Activated CD8-positive, alpha-beta T cell treated with anti-CD3 and anti-CD28 coated beads, Interleukin-2, amount 10 ng/mL, durations not matched to agents 7 days and 5 days (primary cell): ENCODE measurements at regions not wholly inside any gene's neighbourhood (a gene's known extent, or its start where the extent isn't known, plus 50 kb on each side); places are given as distances from the start of the nearest gene placed in this dataset.

Experiments used
- ATAC-seq: fragments of 150-1000 bp; cut with Tn5 transposase; one replicate; pipeline ENCODE4 v1.10.0; 2021; ENCODE audit warnings: moderate library complexity
- CTCF ChIA-PET: fragments of 350-600 bp; sonication (Branson Sonifier 250); formaldehyde crosslinking; loops from one replicate; lab custom pipeline; 2021; ENCODE audit warnings: antibody characterized with exemption; lab: Charles Lee
- POLR2A ChIA-PET: fragments of 350-600 bp; sonication (Branson Sonifier 250); formaldehyde crosslinking; loops from one replicate; lab custom pipeline; 2021; ENCODE audit warnings: antibody characterized with exemption; lab: Charles Lee
- DNase-seq: peaks from one replicate; pipeline ENCODE4 v3.0.0-alpha.2; 2020
- H3K27ac Mint-ChIP-seq: one replicate; pipeline ENCODE4 v1.8.0; 2021; ENCODE audit warnings: mild to moderate bottlenecking, mixed read lengths
- H3K27me3 Mint-ChIP-seq: one replicate; pipeline ENCODE4 v1.8.0; 2021; ENCODE audit warnings: low read depth, mixed read lengths
- H3K36me3 Mint-ChIP-seq: one replicate; pipeline ENCODE4 v1.8.0; 2021; ENCODE audit warnings: low read depth, mixed read lengths
- H3K4me1 Mint-ChIP-seq: one replicate; pipeline ENCODE4 v1.8.0; 2021; ENCODE audit warnings: low read depth, mixed read lengths
- H3K4me3 Mint-ChIP-seq: one replicate; pipeline ENCODE4 v1.8.0; 2021; ENCODE audit warnings: mild to moderate bottlenecking, mixed read lengths
- H3K9me3 Mint-ChIP-seq: one replicate; pipeline ENCODE4 v1.8.0; 2022; ENCODE audit warnings: mixed read lengths; ENCODE audit not compliant: insufficient read depth

DNA sequence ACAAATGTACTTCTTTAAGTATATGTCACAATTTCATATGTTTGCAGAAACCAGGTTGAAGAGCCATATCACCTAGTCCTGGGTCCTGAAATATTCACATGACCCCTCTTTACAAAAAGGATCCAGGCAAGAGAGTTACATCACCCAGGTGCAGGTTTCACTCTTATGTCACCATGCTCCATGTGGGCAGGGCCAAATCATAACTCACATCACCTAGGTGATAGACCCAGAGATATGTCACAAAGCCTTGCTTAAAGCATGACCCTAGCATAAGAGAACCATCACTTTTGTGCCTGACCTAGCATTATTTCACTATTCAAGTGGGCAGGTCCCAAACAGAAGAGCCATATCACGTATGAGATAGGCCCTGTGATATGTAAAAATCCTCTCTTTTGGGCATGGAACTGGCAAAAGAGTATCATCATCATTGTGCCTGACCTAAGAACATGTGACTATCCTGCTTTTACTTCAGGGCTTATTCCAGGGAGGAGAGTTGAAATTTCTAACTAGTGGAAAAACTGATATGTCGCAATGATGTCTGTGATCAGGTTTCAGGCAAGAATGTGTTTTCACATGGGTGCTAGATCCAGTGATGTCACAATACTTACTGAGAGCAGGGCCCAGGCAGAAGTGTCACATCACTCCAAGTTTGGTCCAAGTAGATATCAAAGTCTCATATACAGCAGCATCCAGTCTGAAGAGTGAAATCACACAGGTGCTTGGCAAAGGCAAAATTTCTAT lies 909.9 kb upstream of the AMELY start:
- Mint-ChIP-seq H3K27ac (no peak overlapping the region), H3K4me3 (no peak overlapping the region), H3K36me3 (no peaks in the 10 kb centered on the region), H3K9me3 (no peaks in the 10 kb centered on the region), H3K4me1 (no peaks in the 10 kb centered on the region), H3K27me3 (no peaks in the 10 kb centered on the region)
- DNase-seq (no peak), ATAC-seq (no peak)
- POLR2A ChIA-PET, result no interaction called here
- CTCF ChIA-PET, result no interaction called here

DNA sequence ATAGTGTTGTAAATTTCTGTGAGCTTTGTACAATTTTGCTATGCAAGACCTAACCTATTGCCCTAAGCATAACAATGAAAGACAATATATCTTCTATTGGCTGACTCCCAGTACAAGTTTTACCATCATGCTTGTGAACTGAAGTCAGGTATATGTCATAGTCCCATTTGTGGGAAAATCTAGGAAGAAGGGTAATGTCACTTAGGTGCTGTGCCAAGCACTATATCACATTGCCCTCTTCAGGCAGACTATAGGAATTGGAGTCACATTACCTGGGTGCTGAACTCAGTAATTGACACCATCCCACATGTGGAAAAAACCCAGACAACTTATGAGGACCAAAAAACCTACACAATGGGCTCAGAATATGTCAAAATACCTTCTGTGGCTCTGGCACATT lies 907.4 kb upstream of the AMELY start:
- H3K27me3 Mint-ChIP-seq, result no peaks in the 10 kb centered on the region
- ATAC-seq (no peak), DNase-seq (no peak)
- H3K36me3 Mint-ChIP-seq, result no peaks in the 10 kb centered on the region
- no peaks in the 10 kb centered on the region for H3K4me1 Mint-ChIP-seq
- H3K9me3 Mint-ChIP-seq, result no peaks in the 10 kb centered on the region
- no peak overlapping the region for H3K27ac Mint-ChIP-seq
- POLR2A ChIA-PET, result no interaction called here
- CTCF ChIA-PET, result no interaction called here
- no peak overlapping the region for H3K4me3 Mint-ChIP-seq

DNA sequence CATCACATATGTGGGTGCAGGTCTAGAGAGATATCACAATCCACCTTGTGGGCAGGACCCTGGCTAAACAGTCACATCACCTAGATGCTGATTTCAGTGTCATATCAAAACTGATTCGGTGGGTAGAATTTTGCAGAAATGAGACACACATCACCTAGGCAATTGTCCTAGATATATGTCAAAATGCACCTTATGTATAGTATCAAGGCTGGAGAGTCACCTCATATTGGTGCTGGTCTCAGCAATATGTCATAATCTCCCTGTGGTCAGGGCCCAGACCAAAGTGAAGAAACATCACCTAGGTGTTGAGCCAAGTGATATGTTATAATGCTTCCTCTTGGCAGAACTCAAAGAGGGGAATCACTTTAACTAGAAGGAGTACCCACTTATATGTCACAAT lies 905.0 kb upstream of the AMELY start:
- H3K36me3 Mint-ChIP-seq, result no peaks in the 10 kb centered on the region
- DNase-seq (no peak), ATAC-seq (no peak)

DNA sequence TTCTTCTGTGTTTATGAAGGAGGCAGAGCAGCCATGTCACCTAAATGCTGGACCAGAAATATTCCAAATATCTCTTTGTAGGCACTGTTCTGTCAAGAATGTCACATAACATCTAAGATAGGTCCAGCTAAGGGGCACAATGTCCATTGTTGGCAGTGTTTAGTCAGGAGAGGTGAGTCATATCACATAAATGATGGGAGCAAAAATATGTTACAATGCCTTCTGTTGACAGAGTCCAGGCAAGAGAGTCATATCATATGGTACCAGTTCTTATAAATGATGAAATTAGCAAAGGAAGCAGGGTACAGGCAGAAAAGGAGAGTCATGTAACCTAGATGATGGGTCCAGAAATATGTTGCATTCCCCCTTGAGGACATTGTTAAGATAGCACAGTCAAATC lies 904.4 kb upstream of the AMELY start:
- Mint-ChIP-seq H3K36me3 (no peaks in the 10 kb centered on the region), H3K27ac (no peak overlapping the region), H3K4me3 (no peak overlapping the region), H3K27me3 (no peaks in the 10 kb centered on the region), H3K4me1 (no peaks in the 10 kb centered on the region), H3K9me3 (no peaks in the 10 kb centered on the region)
- POLR2A ChIA-PET, result no interaction called here
- CTCF ChIA-PET, result no interaction called here
- DNase-seq, result no peak
- no peak for ATAC-seq

More for the DNA sequence above, 905.0 kb upstream of the AMELY start:
- Mint-ChIP-seq H3K9me3 (no peaks in the 10 kb centered on the region), H3K27me3 (no peaks in the 10 kb centered on the region), H3K4me1 (no peaks in the 10 kb centered on the region), H3K4me3 (no peak overlapping the region), H3K27ac (no peak overlapping the region)
- CTCF ChIA-PET, result no interaction called here
- POLR2A ChIA-PET, result no interaction called here

DNA sequence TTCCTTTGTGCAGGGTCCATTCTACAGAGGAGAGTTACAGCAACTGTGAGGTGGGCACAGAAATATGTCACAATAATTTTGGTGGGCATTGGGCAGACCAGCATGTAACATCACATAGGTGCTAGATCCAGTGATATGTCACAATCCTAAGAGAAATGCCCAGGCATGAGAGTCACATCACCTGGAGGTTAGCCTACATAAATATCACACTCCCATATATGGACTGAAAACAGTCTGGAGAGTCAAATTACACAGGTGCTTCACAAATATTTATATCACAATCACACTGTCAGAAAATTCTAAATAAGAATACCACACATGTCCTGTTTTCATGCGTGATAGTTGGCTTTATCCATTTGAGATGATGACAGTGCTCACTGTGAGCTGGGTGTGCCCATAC lies 903.7 kb upstream of the AMELY start:
- ATAC-seq (no peak), DNase-seq (no peak)
- ChIA-PET POLR2A (no interaction called here), CTCF (no interaction called here)
- Mint-ChIP-seq H3K4me3 (no peak overlapping the region), H3K27ac (no peak overlapping the region), H3K4me1 (no peaks in the 10 kb centered on the region), H3K36me3 (no peaks in the 10 kb centered on the region), H3K27me3 (no peaks in the 10 kb centered on the region), H3K9me3 (no peaks in the 10 kb centered on the region)

DNA sequence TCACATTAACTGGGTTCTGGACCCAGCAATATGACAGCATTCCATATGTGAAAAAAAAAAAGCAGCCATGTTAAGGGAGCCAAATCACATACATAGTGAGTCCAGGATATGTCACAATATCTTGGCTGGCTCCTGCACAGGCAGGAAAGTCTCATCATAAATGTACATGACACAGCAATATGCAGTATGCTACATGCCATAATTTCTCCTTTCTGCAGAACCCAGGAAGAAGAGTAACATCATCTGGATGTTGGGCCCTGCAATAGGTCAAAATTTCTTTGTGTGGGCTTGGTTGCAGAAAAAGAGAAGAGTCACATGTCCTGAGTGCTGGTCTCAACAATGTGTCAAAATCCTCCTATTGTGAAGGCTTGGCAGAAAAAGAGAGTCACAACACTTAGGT lies 902.8 kb upstream of the AMELY start:
- POLR2A ChIA-PET, result no interaction called here
- H3K4me3 Mint-ChIP-seq, result no peak overlapping the region
- H3K27ac Mint-ChIP-seq, result no peak overlapping the region
- CTCF ChIA-PET, result no interaction called here
- ATAC-seq, result no peak
- DNase-seq, result no peak
- H3K9me3 Mint-ChIP-seq, result no peaks in the 10 kb centered on the region
- H3K36me3 Mint-ChIP-seq, result no peaks in the 10 kb centered on the region
- H3K4me1 Mint-ChIP-seq, result no peaks in the 10 kb centered on the region
- no peaks in the 10 kb centered on the region for H3K27me3 Mint-ChIP-seq

DNA sequence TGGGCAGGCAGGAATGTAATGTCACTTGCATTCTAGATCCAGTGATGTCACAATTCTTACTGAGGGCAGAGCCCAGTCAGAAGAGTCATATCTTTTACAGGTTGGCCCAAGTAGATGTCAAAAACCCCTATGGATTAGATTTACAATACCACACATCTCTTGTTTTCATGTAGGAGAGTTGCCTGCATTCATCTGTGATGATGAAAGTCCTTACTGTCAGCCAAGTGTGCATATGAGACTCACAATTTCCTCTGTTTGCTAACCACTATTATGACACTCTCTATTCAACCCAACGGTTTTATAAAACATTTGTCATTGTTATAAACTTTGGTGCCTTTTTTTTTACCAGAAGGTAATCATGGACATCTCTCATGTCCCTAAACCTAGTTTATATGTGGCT lies 898.8 kb upstream of the AMELY start:
- Mint-ChIP-seq H3K27ac (no peak overlapping the region), H3K27me3 (no peaks in the 10 kb centered on the region), H3K4me3 (no peak overlapping the region), H3K9me3 (no peaks in the 10 kb centered on the region), H3K4me1 (no peaks in the 10 kb centered on the region), H3K36me3 (no peaks in the 10 kb centered on the region)
- ATAC-seq (no peak), DNase-seq (no peak)
- CTCF ChIA-PET, result no interaction called here
- POLR2A ChIA-PET, result no interaction called here

DNA sequence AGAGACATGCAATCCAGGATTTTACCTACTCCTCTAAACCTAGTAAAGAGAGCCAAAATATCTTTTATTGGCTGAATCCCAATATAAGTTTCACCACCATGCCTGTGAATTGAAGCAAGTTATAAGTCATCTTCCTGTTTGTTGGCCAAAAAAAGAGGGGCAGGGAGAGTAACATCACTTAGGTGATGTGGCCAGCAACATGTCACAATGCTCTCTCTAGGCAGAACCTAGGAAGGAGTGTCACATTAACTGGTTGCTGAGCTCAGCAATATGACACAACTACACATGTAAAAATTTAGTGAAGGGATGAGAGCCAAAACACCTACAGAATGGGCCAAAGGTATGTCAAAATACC lies 895.9 kb upstream of the AMELY start:
- Mint-ChIP-seq H3K9me3 (no peaks in the 10 kb centered on the region), H3K27me3 (no peaks in the 10 kb centered on the region), H3K36me3 (no peaks in the 10 kb centered on the region), H3K4me1 (no peaks in the 10 kb centered on the region), H3K4me3 (no peak overlapping the region), H3K27ac (no peak overlapping the region)
- ChIA-PET CTCF (no interaction called here), POLR2A (no interaction called here)
- no peak for DNase-seq
- ATAC-seq, result no peak

DNA sequence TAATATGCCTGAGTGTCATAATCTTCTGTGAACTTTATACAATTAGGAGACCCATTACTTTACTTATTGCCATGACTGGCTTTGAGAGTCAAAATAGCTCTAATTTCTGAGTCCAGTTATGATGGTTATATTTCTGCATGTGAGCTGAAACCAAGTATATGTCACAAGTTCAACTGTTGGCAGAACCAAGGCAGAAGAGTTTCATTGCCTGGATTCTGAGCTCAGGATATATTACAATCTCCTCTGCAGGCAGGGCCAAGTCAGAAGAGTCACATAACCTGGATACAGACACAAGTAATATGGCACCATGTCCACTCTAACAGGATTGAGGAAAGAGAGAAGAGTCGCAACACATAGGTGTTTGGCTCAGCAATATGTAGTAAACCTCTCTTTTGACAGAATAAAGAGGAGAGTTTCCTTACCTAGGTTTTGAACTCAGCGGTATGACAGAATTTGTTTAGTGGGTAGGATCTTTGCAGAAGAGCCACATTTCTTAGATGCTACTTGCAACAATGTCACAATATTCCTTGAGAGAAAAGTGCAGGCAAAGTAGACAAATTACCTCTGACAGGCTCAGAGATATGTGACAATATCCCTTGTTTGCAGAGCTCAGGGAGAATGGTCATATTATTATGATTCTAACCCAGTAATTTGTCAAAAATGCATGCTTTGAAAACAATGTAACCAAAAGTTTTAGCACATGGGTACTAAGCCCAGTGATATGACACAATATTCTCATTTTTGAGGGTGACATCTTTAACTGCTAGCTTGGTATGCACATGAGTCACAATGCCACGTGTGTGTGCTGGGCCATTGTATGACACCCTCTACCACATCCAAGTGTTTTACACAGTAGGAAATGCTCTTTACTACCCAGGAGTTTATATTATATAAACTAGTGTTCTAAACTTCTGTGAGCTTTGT lies 895.3 kb upstream of the AMELY start:
- DNase-seq (no peak), ATAC-seq (no peak)
- H3K36me3 Mint-ChIP-seq, result no peaks in the 10 kb centered on the region
- H3K4me1 Mint-ChIP-seq, result no peaks in the 10 kb centered on the region
- CTCF ChIA-PET, result no interaction called here
- POLR2A ChIA-PET, result no interaction called here
- H3K27me3 Mint-ChIP-seq, result no peaks in the 10 kb centered on the region
- no peak overlapping the region for H3K4me3 Mint-ChIP-seq
- no peak overlapping the region for H3K27ac Mint-ChIP-seq
- H3K9me3 Mint-ChIP-seq, result no peaks in the 10 kb centered on the region

DNA sequence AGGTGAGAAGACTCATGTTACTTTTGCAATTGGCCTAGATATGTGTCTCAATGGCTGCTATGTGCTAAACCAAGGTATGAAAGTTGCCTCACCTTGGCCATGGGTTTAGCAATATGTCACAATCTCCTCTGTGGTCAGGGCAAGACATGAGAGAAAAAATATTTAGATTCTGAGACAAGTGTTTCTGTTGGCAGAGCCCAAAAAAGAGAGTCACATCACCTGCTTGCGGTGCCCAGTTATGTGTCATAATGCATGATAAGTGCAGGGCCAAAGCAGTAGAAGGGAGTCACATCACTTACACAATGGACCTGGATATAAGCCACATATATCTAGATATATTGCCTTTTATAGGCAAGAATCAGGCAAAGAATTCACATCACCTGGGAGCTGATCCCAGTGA lies 894.1 kb upstream of the AMELY start:
- H3K9me3 Mint-ChIP-seq, result no peaks in the 10 kb centered on the region
- H3K27me3 Mint-ChIP-seq, result no peaks in the 10 kb centered on the region
- ChIA-PET CTCF (no interaction called here), POLR2A (no interaction called here)
- no peaks in the 10 kb centered on the region for H3K36me3 Mint-ChIP-seq
- no peak for ATAC-seq
- no peaks in the 10 kb centered on the region for H3K4me1 Mint-ChIP-seq
- no peak overlapping the region for H3K4me3 Mint-ChIP-seq
- no peak overlapping the region for H3K27ac Mint-ChIP-seq
- no peak for DNase-seq

DNA sequence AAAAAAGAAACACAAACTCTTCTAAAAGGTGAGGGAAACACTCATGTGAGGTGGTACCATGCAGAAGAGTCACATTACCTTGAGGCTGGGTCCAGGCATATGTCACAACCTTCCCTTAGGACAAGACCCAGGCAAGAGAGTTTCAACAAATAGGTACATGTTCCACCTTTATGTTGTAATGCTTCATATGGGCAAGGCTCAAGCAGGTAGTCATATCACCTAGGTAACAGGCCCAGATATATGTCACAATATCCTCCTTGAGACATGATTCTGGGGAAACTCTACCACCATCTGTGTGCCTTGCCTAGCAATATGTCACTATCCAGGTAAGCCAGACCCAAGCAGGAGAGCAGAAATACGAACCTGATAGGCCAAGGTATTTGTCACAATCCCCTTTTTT lies 892.2 kb upstream of the AMELY start:
- H3K27me3 Mint-ChIP-seq, result no peaks in the 10 kb centered on the region
- H3K9me3 Mint-ChIP-seq, result no peaks in the 10 kb centered on the region
- no peak overlapping the region for H3K27ac Mint-ChIP-seq
- ATAC-seq, result no peak
- no peak overlapping the region for H3K4me3 Mint-ChIP-seq
- ChIA-PET POLR2A (no interaction called here), CTCF (no interaction called here)
- no peak for DNase-seq
- no peaks in the 10 kb centered on the region for H3K36me3 Mint-ChIP-seq
- H3K4me1 Mint-ChIP-seq, result no peaks in the 10 kb centered on the region

DNA sequence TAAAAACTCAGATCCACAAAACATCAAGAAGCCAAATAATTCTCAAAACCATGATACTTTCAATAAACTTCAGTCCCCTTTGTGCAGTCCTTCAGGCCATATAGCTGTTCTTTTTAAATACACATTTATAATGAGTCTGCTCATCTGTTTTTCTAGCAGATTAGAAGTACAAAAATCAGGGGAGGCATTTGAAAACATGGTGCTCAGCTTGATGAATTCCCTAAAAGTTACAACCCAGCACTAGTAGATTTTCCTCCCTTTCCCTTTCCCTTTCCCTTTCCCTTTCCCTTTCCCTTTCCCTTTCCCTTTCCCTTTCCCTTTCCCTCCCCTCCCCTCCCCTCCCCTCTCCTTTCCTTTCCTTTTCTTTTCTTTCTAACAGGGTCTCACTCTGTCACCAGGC lies 884.6 kb upstream of the AMELY start:
- CTCF ChIA-PET, result no interaction called here
- Mint-ChIP-seq H3K36me3 (no peaks in the 10 kb centered on the region), H3K27ac (no peak overlapping the region), H3K27me3 (no peaks in the 10 kb centered on the region), H3K4me1 (no peaks in the 10 kb centered on the region), H3K9me3 (no peaks in the 10 kb centered on the region), H3K4me3 (no peak overlapping the region)
- DNase-seq, result no peak
- no peak for ATAC-seq
- POLR2A ChIA-PET, result no interaction called here
